Mesothelial cell of epicardium (in vitro differentiated cells): ENCODE measurements at regions not wholly inside any gene's neighbourhood (a gene's known extent, or its start where the extent isn't known, plus 50 kb on each side); places are given as distances from the start of the nearest gene placed in this dataset.

Source experiments
- DNase-seq, 2 experiments: peaks; one replicate each; pipeline ENCODE4 v3.0.0; 2021; ENCODE audit warnings: low spot score in 2 of 2; ENCODE audit not compliant: unreplicated experiment in 2 of 2
- H3K27ac Mint-ChIP-seq: 2 replicates; pipeline ENCODE4 v1.8.0; 2021; ENCODE audit warnings: mixed read lengths
- H3K27me3 Mint-ChIP-seq: 2 replicates; pipeline ENCODE4 v1.8.0; 2021; ENCODE audit warnings: low read depth, mixed read lengths
- H3K36me3 Mint-ChIP-seq: 2 replicates; pipeline ENCODE4 v1.8.0; 2021; ENCODE audit warnings: mixed read lengths
- H3K4me1 Mint-ChIP-seq: 2 replicates; pipeline ENCODE4 v1.8.0; 2021; ENCODE audit warnings: mixed read lengths
- H3K4me3 Mint-ChIP-seq: 2 replicates; pipeline ENCODE4 v1.8.0; 2021; ENCODE audit warnings: mild to moderate bottlenecking, moderate library complexity, mixed read lengths
- H3K9me3 Mint-ChIP-seq: 2 replicates; pipeline ENCODE4 v1.8.0; 2021; ENCODE audit warnings: mixed read lengths
- TF ChIP-seq, protein P1 (sequence below): fragments of 200-600 bp; sonication (generic); IDR thresholded peaks from one replicate; pipeline ENCODE4 v1.5.0; 2021; ENCODE audit warnings: antibody characterized with exemption; ENCODE audit not compliant: unreplicated experiment

GRCh38 chr5:173828952-173829351, 59.2 kb upstream of the CPEB4 start:
- Mint-ChIP-seq H3K27me3 (no peaks in the 10 kb centered on the region), H3K4me3 (no peak overlapping the region), H3K36me3 (no peaks in the 10 kb centered on the region), H3K27ac (no peak overlapping the region), H3K4me1 (peaks cover 35% of the 10 kb centered on the region), H3K9me3 (peaks cover 14% of the 10 kb centered on the region)
- TF ChIP-seq, protein P1, sequence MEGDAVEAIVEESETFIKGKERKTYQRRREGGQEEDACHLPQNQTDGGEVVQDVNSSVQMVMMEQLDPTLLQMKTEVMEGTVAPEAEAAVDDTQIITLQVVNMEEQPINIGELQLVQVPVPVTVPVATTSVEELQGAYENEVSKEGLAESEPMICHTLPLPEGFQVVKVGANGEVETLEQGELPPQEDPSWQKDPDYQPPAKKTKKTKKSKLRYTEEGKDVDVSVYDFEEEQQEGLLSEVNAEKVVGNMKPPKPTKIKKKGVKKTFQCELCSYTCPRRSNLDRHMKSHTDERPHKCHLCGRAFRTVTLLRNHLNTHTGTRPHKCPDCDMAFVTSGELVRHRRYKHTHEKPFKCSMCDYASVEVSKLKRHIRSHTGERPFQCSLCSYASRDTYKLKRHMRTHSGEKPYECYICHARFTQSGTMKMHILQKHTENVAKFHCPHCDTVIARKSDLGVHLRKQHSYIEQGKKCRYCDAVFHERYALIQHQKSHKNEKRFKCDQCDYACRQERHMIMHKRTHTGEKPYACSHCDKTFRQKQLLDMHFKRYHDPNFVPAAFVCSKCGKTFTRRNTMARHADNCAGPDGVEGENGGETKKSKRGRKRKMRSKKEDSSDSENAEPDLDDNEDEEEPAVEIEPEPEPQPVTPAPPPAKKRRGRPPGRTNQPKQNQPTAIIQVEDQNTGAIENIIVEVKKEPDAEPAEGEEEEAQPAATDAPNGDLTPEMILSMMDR: no peak
- DNase-seq: no peak

DNA sequence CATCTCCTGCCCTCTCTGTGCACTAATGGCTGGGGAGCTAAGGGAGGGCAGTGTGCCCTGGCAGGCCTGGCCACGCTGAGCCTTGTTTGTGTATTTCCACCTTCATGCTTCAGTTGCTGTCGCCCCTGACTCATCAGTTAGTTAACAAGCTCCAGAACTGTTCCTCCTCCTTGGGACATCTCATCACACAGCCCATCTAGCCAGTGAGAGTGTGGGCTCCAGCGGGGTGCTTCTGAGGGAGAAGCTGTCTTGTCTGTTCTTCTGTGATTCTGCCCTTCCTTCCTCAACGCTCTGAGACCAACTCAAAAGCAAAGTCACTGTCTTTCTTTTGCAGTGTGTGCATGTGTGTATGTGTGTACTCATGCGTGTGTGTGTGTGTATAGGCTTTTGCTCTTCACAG, 58.3 kb upstream of the CPEB4 start:
- H3K4me1 Mint-ChIP-seq: peaks cover 33% of the 10 kb centered on the region
- no peak overlapping the region for H3K4me3 Mint-ChIP-seq
- no peak for DNase-seq
- H3K27ac Mint-ChIP-seq: no peak overlapping the region
- TF ChIP-seq, protein P1: no peak
- H3K27me3 Mint-ChIP-seq: no peaks in the 10 kb centered on the region
- peaks cover 14% of the 10 kb centered on the region for H3K9me3 Mint-ChIP-seq
- H3K36me3 Mint-ChIP-seq: no peaks in the 10 kb centered on the region

DNA sequence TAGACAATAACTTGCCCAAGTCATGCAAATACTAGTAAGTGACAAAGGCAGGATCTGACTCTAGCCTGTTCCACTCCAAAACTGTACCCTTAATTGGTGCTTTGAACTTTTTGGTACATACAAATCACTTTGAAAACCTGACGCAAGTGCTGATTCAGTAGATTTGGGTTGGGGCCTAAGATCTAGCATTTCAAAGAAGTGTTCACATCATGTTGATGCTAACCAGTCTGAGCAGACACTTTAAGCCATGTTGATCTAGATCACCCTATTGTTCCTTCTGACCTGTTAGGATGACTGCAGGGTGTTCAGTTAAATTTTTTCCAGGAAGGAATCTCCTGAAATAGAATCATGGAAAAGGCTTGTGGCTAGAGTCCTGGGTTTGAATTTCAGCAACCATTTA, 57.7 kb upstream of the CPEB4 start:
- no peak overlapping the region for H3K27ac Mint-ChIP-seq
- no peak overlapping the region for H3K4me3 Mint-ChIP-seq
- DNase-seq: no peak
- peaks cover 14% of the 10 kb centered on the region for H3K9me3 Mint-ChIP-seq
- H3K4me1 Mint-ChIP-seq: peaks cover 27% of the 10 kb centered on the region
- no peaks in the 10 kb centered on the region for H3K36me3 Mint-ChIP-seq
- H3K27me3 Mint-ChIP-seq: no peaks in the 10 kb centered on the region
- TF ChIP-seq, protein P1: no peak

DNA sequence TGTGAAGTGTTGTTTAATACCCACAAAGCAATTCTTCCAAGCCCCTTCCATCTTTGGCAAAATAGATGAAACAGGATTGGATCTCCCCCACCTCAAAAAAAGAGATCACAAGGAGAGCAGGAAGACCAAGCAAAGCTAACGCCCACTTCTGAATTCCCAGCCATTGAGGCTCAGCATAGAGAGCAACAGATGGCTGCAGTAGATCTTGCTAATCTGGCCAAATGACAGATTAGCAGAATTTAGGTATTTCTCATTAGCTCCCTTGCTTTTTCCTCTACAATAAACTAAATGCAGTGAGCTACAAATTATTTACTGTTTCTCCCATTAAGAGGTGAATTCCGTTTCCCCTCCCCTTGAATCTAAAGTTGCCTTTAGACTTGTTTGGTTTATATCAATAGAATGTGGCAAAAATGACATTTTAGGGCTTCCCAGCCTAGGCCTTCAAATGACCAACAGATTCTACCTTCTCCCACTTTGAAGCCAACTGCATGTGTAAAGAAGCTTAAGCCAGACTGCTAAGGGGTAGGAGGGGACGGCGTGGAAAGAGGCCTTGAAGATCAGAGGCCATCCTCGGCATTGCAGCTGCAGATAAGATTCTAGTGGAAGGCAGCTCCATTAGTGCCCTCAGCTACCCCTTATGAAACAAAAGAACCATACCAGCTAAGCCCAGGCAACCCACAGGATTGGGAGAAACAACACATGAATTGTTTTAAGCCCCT, 56.8 kb upstream of the CPEB4 start:
- TF ChIP-seq, protein P1: no peak
- H3K27me3 Mint-ChIP-seq: no peaks in the 10 kb centered on the region
- no peak overlapping the region for H3K4me3 Mint-ChIP-seq
- H3K9me3 Mint-ChIP-seq: peaks cover 14% of the 10 kb centered on the region
- H3K4me1 Mint-ChIP-seq: peaks cover 25% of the 10 kb centered on the region
- no peaks in the 10 kb centered on the region for H3K36me3 Mint-ChIP-seq
- DNase-seq: no peak
- no peak overlapping the region for H3K27ac Mint-ChIP-seq

GRCh38 chr5:173832386-173832785, 55.8 kb upstream of the CPEB4 start:
- H3K27ac Mint-ChIP-seq: peak overlapping the region; percentile 82
- no peak for DNase-seq
- H3K4me1 Mint-ChIP-seq: peaks cover 25% of the 10 kb centered on the region
- H3K9me3 Mint-ChIP-seq: peaks cover 9% of the 10 kb centered on the region
- no peaks in the 10 kb centered on the region for H3K27me3 Mint-ChIP-seq
- TF ChIP-seq, protein P1: no peak
- H3K36me3 Mint-ChIP-seq: no peaks in the 10 kb centered on the region
- H3K4me3 Mint-ChIP-seq: no peak overlapping the region
